GM12892 (cell line): ENCODE measurements at regions not wholly inside any gene's neighbourhood (a gene's known extent, or its start where the extent isn't known, plus 50 kb on each side); places are given as distances from the start of the nearest gene placed in this dataset.

Experiments used
- DNase-seq: peaks from one replicate; pipeline ENCODE4 v3.0.0; 2011; ENCODE audit not compliant: insufficient read length
- FAIRE-seq: peaks from 2 replicates; lab custom pipeline; 2011; peaks lifted over from hg19 to GRCh38; lab: Jason Lieb, UNC
- POLR2A ChIP-seq: IDR thresholded peaks from 2 replicates; pipeline ENCODE4 v1.6.1; 2011; ENCODE audit warnings: low read depth, low read length, control low read depth
- POLR2AphosphoS5 ChIP-seq: IDR thresholded peaks from 2 replicates; pipeline ENCODE4 v1.6.1; 2011; ENCODE audit warnings: low read depth, low read length, control low read depth
- TAF1 ChIP-seq: IDR thresholded peaks from 2 replicates; pipeline ENCODE4 v1.6.1; 2011; ENCODE audit warnings: low read depth, mild to moderate bottlenecking, control low read depth, low read length, borderline replicate concordance

DNA sequence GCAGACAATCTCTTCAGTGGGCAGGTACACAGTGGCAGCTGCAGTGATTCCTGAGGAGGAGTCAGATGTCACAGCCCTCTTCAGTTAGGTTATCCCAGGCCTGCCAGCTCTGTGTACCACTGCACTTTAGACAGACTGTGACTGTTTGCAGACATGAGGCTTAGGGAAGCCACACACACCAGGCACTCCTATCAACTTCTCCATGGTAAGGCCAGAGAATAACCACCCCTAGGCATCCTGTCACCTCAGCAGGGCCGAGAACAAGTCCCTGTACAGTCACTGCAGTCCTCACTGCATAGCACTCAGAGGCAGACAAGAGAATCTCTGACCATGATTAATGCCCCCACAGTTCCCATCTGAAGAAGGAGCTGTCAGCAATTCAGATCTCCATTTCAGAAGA lies 296.5 kb downstream of the GALC start:
- DNase-seq (no peak), FAIRE-seq (no peak)
- TF ChIP-seq TAF1, result no peak

- TF ChIP-seq POLR2A (no peak), POLR2AphosphoS5 (no peak), TAF1 (no peak)
- no peak for FAIRE-seq
- no peak for DNase-seq
These were observed 301.7 kb downstream of the GALC start for GRCh38 chr14:87691042-87691881.

GRCh38 chr14:87690076-87690613 lies 302.8 kb downstream of the GALC start:
- FAIRE-seq (no peak), DNase-seq (no peak)
- TF ChIP-seq POLR2A, result no peak
- no peak for TF ChIP-seq POLR2AphosphoS5

- DNase-seq (no peak), FAIRE-seq (no peak)
- no peak for TF ChIP-seq TAF1
- no peak for TF ChIP-seq POLR2AphosphoS5
- TF ChIP-seq POLR2A, result no peak
These were observed 304.5 kb downstream of the GALC start for GRCh38 chr14:87688524-87688923.

GRCh38 chr14:87687420-87687819 lies 305.6 kb downstream of the GALC start:
- no peak for DNase-seq
- no peak for TF ChIP-seq TAF1
- TF ChIP-seq POLR2A, result no peak
- TF ChIP-seq POLR2AphosphoS5, result no peak
- FAIRE-seq, result no peak

DNA sequence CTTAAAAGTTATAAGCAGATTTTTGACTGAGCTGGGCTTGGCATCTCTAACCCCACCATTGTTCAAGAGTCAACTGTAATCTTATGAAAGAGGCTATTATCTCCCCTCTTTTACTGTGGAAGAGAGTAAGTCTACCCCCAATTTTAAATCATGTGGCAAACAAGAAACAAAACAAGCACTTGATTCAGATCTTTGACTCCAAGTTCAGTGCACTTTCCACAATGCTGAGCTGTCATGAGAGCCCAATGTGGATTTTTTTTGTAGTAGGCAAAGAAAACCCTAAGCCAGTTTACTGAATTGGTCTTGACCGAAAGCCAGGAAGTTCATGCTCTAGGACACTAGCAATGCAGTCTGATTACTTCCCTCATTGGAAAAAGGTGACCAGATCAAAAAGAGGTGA lies 306.2 kb downstream of the GALC start:
- FAIRE-seq, result no peak
- DNase-seq, result no peak
- no peak for TF ChIP-seq TAF1
- TF ChIP-seq POLR2A, result no peak

DNA sequence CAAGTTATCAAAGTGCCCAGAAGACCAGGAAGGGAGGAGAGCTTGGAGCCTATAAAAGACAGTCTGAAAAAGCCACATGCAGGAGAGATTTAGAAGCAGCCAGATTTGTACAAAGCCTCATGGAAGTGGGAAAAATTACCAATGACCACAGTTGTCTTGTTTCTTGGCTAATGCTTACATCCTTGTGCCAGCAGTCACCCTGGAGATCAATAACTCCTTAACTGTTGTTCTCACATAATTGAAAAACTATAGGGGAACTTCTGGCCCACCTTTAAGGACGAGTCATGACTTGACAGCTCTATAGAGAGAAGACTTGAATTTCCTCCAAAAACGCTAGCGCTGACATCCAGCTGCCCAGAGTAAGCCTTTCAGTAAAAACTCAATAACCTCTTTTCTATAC lies 313.1 kb downstream of the GALC start:
- TF ChIP-seq POLR2AphosphoS5 (no peak), TAF1 (no peak), POLR2A (no peak)
- no peak for DNase-seq
- FAIRE-seq, result no peak

GRCh38 chr14:87678624-87679023 lies 314.4 kb downstream of the GALC start:
- TF ChIP-seq POLR2A, result no peak
- TF ChIP-seq TAF1, result no peak
- DNase-seq, result no peak
- no peak for FAIRE-seq

DNA sequence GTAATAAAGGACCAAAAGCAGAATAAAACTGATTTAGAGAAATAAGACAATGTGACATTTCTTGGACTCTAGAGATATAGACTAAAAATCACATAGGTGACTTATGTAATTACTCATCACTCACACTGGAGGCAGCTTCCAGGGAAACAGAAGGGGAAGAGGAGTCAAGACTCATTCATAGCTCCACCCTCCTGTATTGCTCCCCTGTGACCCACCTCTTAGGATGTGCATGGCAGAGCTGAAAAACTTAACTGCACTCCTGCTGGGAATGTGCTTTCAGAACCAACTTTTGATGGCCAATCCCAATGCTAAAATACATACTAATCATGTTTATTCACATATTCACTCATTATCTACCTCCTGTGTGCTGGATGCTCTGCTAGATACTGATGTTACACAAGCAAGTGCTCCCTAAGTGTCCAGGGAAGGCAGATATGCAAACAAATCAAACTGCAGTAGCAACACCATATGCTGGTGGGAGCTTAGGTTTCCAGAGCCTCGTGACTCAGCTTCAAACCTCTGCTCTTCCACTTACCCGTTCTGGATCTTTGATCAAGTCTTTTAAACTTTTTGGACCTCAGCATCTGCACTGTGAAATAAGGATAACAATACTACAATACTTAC lies 316.1 kb downstream of the GALC start:
- FAIRE-seq (no peak), DNase-seq (no peak)
- TF ChIP-seq TAF1, result no peak
- no peak for TF ChIP-seq POLR2AphosphoS5
- no peak for TF ChIP-seq POLR2A

DNA sequence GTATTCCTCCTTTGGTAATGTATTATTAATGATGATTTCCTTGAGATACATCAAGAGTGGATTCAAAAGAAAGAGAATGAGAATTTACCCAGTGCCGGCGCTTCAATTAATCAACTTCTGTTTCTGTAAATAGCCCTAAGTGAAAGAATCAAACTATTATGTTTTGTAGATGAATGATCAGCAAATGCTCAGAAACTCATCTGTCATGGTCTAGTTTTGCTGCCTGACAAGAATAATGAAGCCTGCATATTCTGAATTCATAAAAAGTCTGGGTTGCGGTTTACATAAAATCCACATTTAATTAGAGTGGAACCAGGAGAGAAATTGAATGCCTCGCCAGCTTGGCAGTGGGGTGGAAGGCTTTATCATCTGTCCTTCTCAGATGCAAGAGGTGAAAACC lies 325.3 kb downstream of the GALC start:
- no peak for FAIRE-seq
- no peak for DNase-seq
- TF ChIP-seq POLR2AphosphoS5, result no peak
- TF ChIP-seq TAF1, result no peak
- TF ChIP-seq POLR2A, result no peak

GRCh38 chr14:87656315-87656714 lies 336.7 kb downstream of the GALC start:
- no peak for TF ChIP-seq TAF1
- no peak for TF ChIP-seq POLR2A
- no peak for TF ChIP-seq POLR2AphosphoS5
- FAIRE-seq (no peak), DNase-seq (no peak)

DNA sequence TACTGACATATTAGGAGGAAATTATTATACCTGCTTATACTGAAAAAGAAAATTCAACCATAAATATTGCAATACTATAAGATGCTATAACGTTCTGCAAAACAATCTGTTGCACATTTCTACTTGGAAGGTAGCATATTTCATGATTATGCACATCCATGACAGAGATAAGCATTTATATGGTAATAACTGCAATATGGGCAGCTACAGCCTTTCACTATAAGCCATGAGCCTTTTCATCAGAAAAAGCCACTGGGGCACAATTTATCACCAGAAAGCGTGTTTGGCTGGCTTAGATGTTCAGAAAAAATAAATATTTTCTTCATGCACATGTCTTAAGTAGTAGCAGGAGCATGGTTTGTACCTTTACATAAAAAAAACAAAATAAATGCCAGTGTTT lies 340.7 kb downstream of the GALC start:
- FAIRE-seq, result no peak
- no peak for DNase-seq
- TF ChIP-seq POLR2AphosphoS5 (no peak), POLR2A (no peak), TAF1 (no peak)

DNA sequence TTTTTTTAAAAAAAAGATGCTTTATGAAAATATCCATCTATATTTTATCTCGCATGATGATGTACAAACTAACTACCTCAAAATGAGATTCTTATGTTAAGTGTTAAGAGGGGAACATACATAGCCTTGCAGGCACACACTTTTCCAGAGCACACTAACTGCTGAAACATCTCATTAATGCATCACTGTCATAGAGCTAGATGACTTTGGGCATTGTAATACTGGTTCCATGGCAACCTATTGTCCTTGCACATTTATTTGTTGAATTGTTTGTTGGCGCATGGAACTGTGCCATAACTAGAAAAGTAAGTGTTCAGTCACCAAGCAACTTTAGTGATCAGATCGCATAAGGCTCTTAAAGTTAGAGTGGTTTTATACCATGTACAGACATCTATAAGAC lies 348.3 kb downstream of the GALC start:
- TF ChIP-seq POLR2A (no peak), TAF1 (no peak), POLR2AphosphoS5 (no peak)
- no peak for DNase-seq
- FAIRE-seq, result no peak
